Thyroid gland (tissue), 4 donors: ENCODE measurements at regions not wholly inside any gene's neighbourhood (a gene's known extent, or its start where the extent isn't known, plus 50 kb on each side); places are given as distances from the start of the nearest gene placed in this dataset.

ENCODE experiments used
- CTCF ChIP-seq, 6 experiments: fragments of 200-600 bp in 3 of 6; fragments of 450-650 bp in 3 of 6; sonication (generic) in 3 of 6; IDR thresholded peaks; one replicate each; pipeline ENCODE4 v1.5.1; 2016 to 2019; ENCODE audit warnings: antibody characterized with exemption in 6 of 6, mild to moderate bottlenecking in 2 of 6, inconsistent platforms in 1 of 6, moderate library complexity in 1 of 6
- POLR2A ChIP-seq, 2 donors: fragments of 450-650 bp; IDR thresholded peaks; one replicate each; pipeline ENCODE4 v1.6.1; 2017; ENCODE audit warnings: antibody characterized with exemption in 2 of 2, mild to moderate bottlenecking in 2 of 2, moderate library complexity in 1 of 2

GRCh38 chr5:40306869-40307487 is 372.7 kb upstream of the PTGER4 start:
- TF ChIP-seq CTCF (IDR thresholded peaks at IDR 0.05) (no peak), POLR2A (IDR thresholded peaks at IDR 0.05) (no peak)
